Liver (tissue), 8 donors: ENCODE measurements at regions not wholly inside any gene's neighbourhood (a gene's known extent, or its start where the extent isn't known, plus 50 kb on each side); places are given as distances from the start of the nearest gene placed in this dataset.

Source experiments
- DNase-seq: peaks from one replicate; pipeline ENCODE4 v3.0.0-alpha.2; 2017; ENCODE audit warnings: low spot score
- H3K27ac ChIP-seq, 2 donors: one replicate each; pipeline ENCODE4 v1.7.0; 2013; ENCODE audit warnings: inconsistent platforms in 2 of 2, low read length in 2 of 2, control low read depth in 1 of 2, low read depth in 1 of 2, mild to moderate bottlenecking in 1 of 2
- H3K27me3 ChIP-seq, 4 donors: one replicate each; pipeline versions ENCODE4 v1.6.1 to v1.7.0; 2013; ENCODE audit warnings: low read length in 3 of 4, inconsistent platforms in 1 of 4, mild to moderate bottlenecking in 1 of 4, moderate library complexity in 1 of 4; ENCODE audit not compliant: control insufficient read depth in 4 of 4, insufficient read depth in 4 of 4
- H3K36me3 ChIP-seq, 4 donors: one replicate each; pipeline versions ENCODE4 v1.6.1 to v1.7.0; 2013; ENCODE audit warnings: low read length in 3 of 4, mild to moderate bottlenecking in 3 of 4, low read depth in 1 of 4, moderate library complexity in 1 of 4; ENCODE audit not compliant: control insufficient read depth in 4 of 4, insufficient read depth in 3 of 4
- H3K4me1 ChIP-seq, 4 donors: one replicate each; pipeline versions ENCODE4 v1.6.1 to v1.7.0; 2013; ENCODE audit warnings: low read length in 3 of 4, mild to moderate bottlenecking in 3 of 4, moderate library complexity in 1 of 4; ENCODE audit not compliant: control insufficient read depth in 4 of 4, insufficient read depth in 4 of 4
- H3K4me3 ChIP-seq, 3 donors: one replicate each; pipeline versions ENCODE4 v1.6.1 to v1.7.0; 2013; ENCODE audit warnings: low read length in 3 of 3, control low read depth in 1 of 3, low read depth in 1 of 3, mild to moderate bottlenecking in 1 of 3
- H3K9ac ChIP-seq, 2 donors: one replicate each; pipeline ENCODE4 v1.7.0; 2013; ENCODE audit warnings: low read length in 2 of 2, mild to moderate bottlenecking in 2 of 2, moderate library complexity in 2 of 2, control low read depth in 1 of 2, low read depth in 1 of 2
- H3K9me3 ChIP-seq, 4 donors: one replicate each; pipeline versions ENCODE4 v1.6.1 to v1.7.0; 2013; ENCODE audit warnings: low read length in 3 of 4; ENCODE audit not compliant: control insufficient read depth in 4 of 4
- CTCF ChIP-seq: fragments of 150-350 bp; IDR thresholded peaks from 2 replicates; pipeline ENCODE4 v1.5.1; 2017; ENCODE audit warnings: improper control_type of control experiment, low read depth, low read length; ENCODE audit not compliant: missing input control
- EGR1 ChIP-seq, 2 donors: IDR thresholded peaks; 2 replicates each; pipeline ENCODE4 v1.6.1; 2016 to 2018; ENCODE audit warnings: antibody characterized with exemption in 2 of 2, low read depth in 2 of 2
- FOXA1 ChIP-seq: IDR thresholded peaks from 2 replicates; pipeline ENCODE4 v1.6.1; 2016; ENCODE audit warnings: antibody characterized with exemption
- FOXA2 ChIP-seq: IDR thresholded peaks from 2 replicates; pipeline ENCODE4 v1.6.1; 2016; ENCODE audit warnings: antibody characterized with exemption
- GABPA ChIP-seq, 2 donors: IDR thresholded peaks in 1 of 2; conservative IDR thresholded peaks in 1 of 2; 2 replicates each; pipeline ENCODE4 v1.6.1; 2016; ENCODE audit warnings: antibody characterized with exemption in 2 of 2, mild to moderate bottlenecking in 1 of 2, moderate library complexity in 1 of 2
- HNF4A ChIP-seq, 2 donors: conservative IDR thresholded peaks; 2 replicates each; pipeline ENCODE4 v1.6.1; 2016; ENCODE audit warnings: antibody characterized with exemption in 2 of 2, mild to moderate bottlenecking in 2 of 2
- HNF4G ChIP-seq: IDR thresholded peaks from 2 replicates; pipeline ENCODE4 v1.6.1; 2016; ENCODE audit warnings: antibody characterized with exemption
- MAX ChIP-seq: IDR thresholded peaks from 2 replicates; pipeline ENCODE4 v1.6.1; 2016; ENCODE audit warnings: antibody characterized with exemption
- RAD21 ChIP-seq, 2 donors: IDR thresholded peaks; 2 replicates each; pipeline ENCODE4 v1.6.1; 2016; ENCODE audit warnings: antibody characterized with exemption in 2 of 2, mild to moderate bottlenecking in 2 of 2
- REST ChIP-seq: IDR thresholded peaks from 2 replicates; pipeline ENCODE4 v1.6.1; 2016; ENCODE audit warnings: antibody characterized with exemption, mild to moderate bottlenecking
- SP1 ChIP-seq: IDR thresholded peaks from 2 replicates; pipeline ENCODE4 v1.6.1; 2018; ENCODE audit warnings: antibody characterized with exemption, mild to moderate bottlenecking
- TAF1 ChIP-seq: conservative IDR thresholded peaks from 2 replicates; pipeline ENCODE4 v1.6.1; 2016; ENCODE audit warnings: antibody characterized with exemption, mild to moderate bottlenecking
- YY1 ChIP-seq: IDR thresholded peaks from 2 replicates; pipeline ENCODE4 v1.6.1; 2016; ENCODE audit warnings: antibody characterized with exemption, mild to moderate bottlenecking
- ZBTB33 ChIP-seq: IDR thresholded peaks from 2 replicates; pipeline ENCODE4 v1.6.1; 2016; ENCODE audit warnings: antibody characterized with exemption
- WGBS: extraction: QIAGEN DNeasy Blood & Tissue Kit; methylation state at CpG from one replicate; pipeline ENCODE4 v1.1.7; 2013; 5-methylcytosine and 5-hydroxymethylcytosine counted together
- donor health status: healthy.
- donor health status: healthy.
- donor health status: healthy.
- donor health status: healthy.
- donor health status: healthy.

GRCh38 chr10:64345856-64346255, 824.7 kb downstream of the REEP3 start:
- no peak for TF ChIP-seq YY1
- no peak for TF ChIP-seq GABPA (IDR thresholded peaks at IDR 0.05 in 1 of 2, conservative IDR thresholded peaks at IDR 0.05 in 1 of 2)
- TF ChIP-seq MAX: no peak
- Histone ChIP-seq H3K27ac (no peak overlapping the region), H3K36me3 (no peaks in the 10 kb centered on the region), H3K27me3 (no peaks in the 10 kb centered on the region), H3K4me1 (no peaks in the 10 kb centered on the region), H3K4me3 (no peak overlapping the region), H3K9me3 (no peaks in the 10 kb centered on the region), H3K9ac (no peak overlapping the region)
- DNase-seq: no peak

- Histone ChIP-seq H3K9ac (no peak overlapping the region), H3K27ac (no peak overlapping the region), H3K27me3 (no peaks in the 10 kb centered on the region), H3K9me3 (no peaks in the 10 kb centered on the region), H3K4me3 (no peak overlapping the region), H3K36me3 (no peaks in the 10 kb centered on the region), H3K4me1 (no peaks in the 10 kb centered on the region)
- no peak for DNase-seq
- WGBS: 90% methylated on average over 5 of the region's 5 CpGs
- TF ChIP-seq FOXA2: no peak
- no peak for TF ChIP-seq SP1
- no peak for TF ChIP-seq ZBTB33
- no peak for TF ChIP-seq RAD21 (IDR thresholded peaks at IDR 0.05)
- no peak for TF ChIP-seq HNF4A (conservative IDR thresholded peaks at IDR 0.05)
- no peak for TF ChIP-seq MAX
- no peak for TF ChIP-seq GABPA (IDR thresholded peaks at IDR 0.05 in 1 of 2, conservative IDR thresholded peaks at IDR 0.05 in 1 of 2)
- no peak for TF ChIP-seq FOXA1
- no peak for TF ChIP-seq REST
- TF ChIP-seq CTCF: no peak
- TF ChIP-seq YY1: no peak
- no peak for TF ChIP-seq TAF1
- TF ChIP-seq EGR1 (IDR thresholded peaks at IDR 0.05; ENCODE audit: low read depth in 2 of 2): no peak
- no peak for TF ChIP-seq HNF4G
These were observed 825.2 kb downstream of the REEP3 start for GRCh38 chr10:64346389-64346788.
